GM18507 (cell line): ENCODE measurements at regions not wholly inside any gene's neighbourhood (a gene's known extent, or its start where the extent isn't known, plus 50 kb on each side); places are given as distances from the start of the nearest gene placed in this dataset.
A peak's percentile ranks its signal among the peaks of the same experiment; 100 is the strongest.
"Not testable (repeated sequence)": the region's sequence is repeated elsewhere in the genome, so short reads cannot be mapped to it uniquely, and the experiment has no call there.

Experiments
- DNase-seq: peaks from one replicate; pipeline ENCODE4 v3.0.0; 2011; ENCODE audit warnings: low read depth; ENCODE audit not compliant: insufficient read length; ENCODE audit errors: extremely low spot score
- FAIRE-seq: peaks from 2 replicates; lab custom pipeline; 2011; peaks lifted over from hg19 to GRCh38; lab: Jason Lieb, UNC

- FAIRE-seq (no peak), DNase-seq (no peak)
Observed at GRCh38 chr20:52433326-52434040, 241.9 kb upstream of the ZFP64 start.

- DNase-seq (no peak), FAIRE-seq (no peak)
Observed at GRCh38 chr20:52432740-52433139, 241.2 kb upstream of the ZFP64 start.

- FAIRE-seq: no peak
- no peak for DNase-seq
Observed at GRCh38 chr20:52429029-52429428, 237.4 kb upstream of the ZFP64 start.

- FAIRE-seq (no peak), DNase-seq (no peak)
Observed at GRCh38 chr20:52427960-52428359, 236.4 kb upstream of the ZFP64 start.

- DNase-seq (no peak), FAIRE-seq (no peak)
Observed at GRCh38 chr20:52426856-52427255, 235.3 kb upstream of the ZFP64 start.

- FAIRE-seq (no peak), DNase-seq (no peak)
Observed at GRCh38 chr20:52425701-52426100, 234.1 kb upstream of the ZFP64 start.

GRCh38 chr20:52425253-52425652 lies 233.7 kb upstream of the ZFP64 start:
- FAIRE-seq (no peak), DNase-seq (no peak)

GRCh38 chr20:52424357-52424942 lies 232.9 kb upstream of the ZFP64 start:
- FAIRE-seq, DNase-seq: not testable (repeated sequence)

GRCh38 chr20:52423536-52424140 lies 232.1 kb upstream of the ZFP64 start:
- FAIRE-seq, DNase-seq: not testable (repeated sequence)

GRCh38 chr20:52422574-52423336 lies 231.2 kb upstream of the ZFP64 start:
- DNase-seq: no peak
- no peak for FAIRE-seq

- no peak for FAIRE-seq
- no peak for DNase-seq
Observed at GRCh38 chr20:52420805-52421204, 229.2 kb upstream of the ZFP64 start.

GRCh38 chr20:52419205-52419604 lies 227.6 kb upstream of the ZFP64 start:
- DNase-seq (no peak), FAIRE-seq (no peak)

GRCh38 chr20:52416953-52417352 lies 225.4 kb upstream of the ZFP64 start:
- DNase-seq (no peak), FAIRE-seq (no peak)

- DNase-seq: no peak
- FAIRE-seq: no peak
Observed at GRCh38 chr20:52411611-52412010, 220.0 kb upstream of the ZFP64 start.

GRCh38 chr20:52410731-52411234 lies 219.2 kb upstream of the ZFP64 start:
- no peak for FAIRE-seq
- no peak for DNase-seq

GRCh38 chr20:52410182-52410647 lies 218.6 kb upstream of the ZFP64 start:
- no peak for FAIRE-seq
- DNase-seq: no peak

- no peak for FAIRE-seq
- no peak for DNase-seq
Observed at GRCh38 chr20:52405986-52406385, 214.4 kb upstream of the ZFP64 start.

- FAIRE-seq (peak; percentile 82), DNase-seq (no peak)
Observed at GRCh38 chr20:52405417-52405816, 213.8 kb upstream of the ZFP64 start.

GRCh38 chr20:52404671-52405070 lies 213.1 kb upstream of the ZFP64 start:
- no peak for DNase-seq
- FAIRE-seq: no peak

GRCh38 chr20:52402950-52403349 lies 211.4 kb upstream of the ZFP64 start:
- peak; percentile 73 for FAIRE-seq
- DNase-seq: no peak
